ENCODE measurements at regions not wholly inside any gene's neighbourhood (a gene's known extent, or its start where the extent isn't known, plus 50 kb on each side); places are given as distances from the start of the nearest gene placed in this dataset.
A peak's percentile ranks its signal among the peaks of the same experiment; 100 is the strongest.

DNA sequence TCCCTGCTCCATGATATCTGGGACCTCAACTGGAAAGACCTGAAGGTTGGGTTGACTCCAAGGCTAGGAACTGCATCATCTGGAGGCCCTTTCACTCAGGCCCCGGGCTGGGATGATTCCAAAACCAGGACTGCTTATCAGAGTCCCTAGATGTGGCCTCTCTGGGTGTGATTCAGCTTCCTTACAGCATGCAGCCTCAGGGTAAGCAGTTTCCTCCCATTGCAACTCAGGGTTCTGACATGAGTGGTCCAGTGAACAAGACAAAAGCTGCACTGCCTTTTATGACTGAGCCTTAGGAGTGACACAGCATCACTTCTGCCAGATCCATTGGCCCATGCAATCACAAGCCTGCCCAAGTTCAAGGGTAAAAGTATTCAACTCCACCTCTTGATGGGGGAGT is 502.8 kb downstream of the COG6 start:
- POLR2A ChIA-PET: no interaction called here

GRCh38 chr13:40158757-40159156 is 503.3 kb downstream of the COG6 start:
- POLR2A ChIA-PET: no interaction called here
- in situ Hi-C loops (cut with MboI) (no loop called here), intact Hi-C loops (cut with micrococcal nuclease) (no loop called here)
- FAIRE-seq (no peak), DNase-seq (ENCODE audit: extremely low read depth in 1 of 4, low spot score in 3 of 4) (no peak), ATAC-seq (no peak)
- H3K9me3 ChIP-seq (replicated peaks; ENCODE audit: control insufficient read depth, insufficient read depth, low read depth, low read length): no peaks in the 10 kb centered on the region
- no peak overlapping the region for H3K4me2 ChIP-seq (ENCODE audit: insufficient read depth, low read length)
- no peaks in the 10 kb centered on the region; a peak in 1 of 5 replicates for H3K27me3 ChIP-seq (ENCODE audit: control insufficient read depth in 2 of 2, insufficient read depth in 2 of 2, low read length in 2 of 2)
- CTCF ChIA-PET (ENCODE audit: low intra/inter-chr PET ratio): no interaction called here
- H3K79me2 ChIP-seq (ENCODE audit: control insufficient read depth, insufficient read depth, low read length): no peaks in the 10 kb centered on the region
- H3K27ac ChIP-seq (ENCODE audit: extremely low read depth, low read depth, low read length): no peak overlapping the region
- no peaks in the 10 kb centered on the region for H4K20me1 ChIP-seq (replicated peaks; ENCODE audit: control insufficient read depth, insufficient read depth, low read length)
- H3K36me3 ChIP-seq (ENCODE audit: control insufficient read depth, insufficient read depth, low read length): no peaks in the 10 kb centered on the region
- H3K4me1 ChIP-seq (replicated peaks in 1 of 2; ENCODE audit: control insufficient read depth in 2 of 2, insufficient read depth in 2 of 2, low read length in 2 of 2): no peaks in the 10 kb centered on the region
- H3K9me1 ChIP-seq (ENCODE audit: control insufficient read depth, insufficient read depth, low read length): no peaks in the 10 kb centered on the region
- H3K4me3 ChIP-seq: no peak overlapping the region
- no peak overlapping the region for H2AFZ ChIP-seq (ENCODE audit: low read depth, low read length)
- no TSS peak for BruUV-seq (replicated peaks)
- H3K9ac ChIP-seq (ENCODE audit: insufficient read depth in 1 of 2, low read depth in 2 of 2, low read length in 2 of 2): no peak overlapping the region
- 4% methylated on average over 4 of the region's 4 CpGs for WGBS (ENCODE audit: insufficient coverage, low coverage, missing lambda C conversion rate)
- TF ChIP-seq ZNF280B (CRISPR knock-in tag; IDR thresholded peaks at IDR 0.05) (no peak), SRSF9 (IDR thresholded peaks at IDR 0.05; ENCODE audit: borderline replicate concordance, low read depth, low read length) (no peak), MXI1 (IDR thresholded peaks at IDR 0.05; ENCODE audit: low read depth, low read length) (no peak), MCM5 (IDR thresholded peaks at IDR 0.05; ENCODE audit: low read depth) (no peak)
- TF ChIP-seq, protein P1, sequence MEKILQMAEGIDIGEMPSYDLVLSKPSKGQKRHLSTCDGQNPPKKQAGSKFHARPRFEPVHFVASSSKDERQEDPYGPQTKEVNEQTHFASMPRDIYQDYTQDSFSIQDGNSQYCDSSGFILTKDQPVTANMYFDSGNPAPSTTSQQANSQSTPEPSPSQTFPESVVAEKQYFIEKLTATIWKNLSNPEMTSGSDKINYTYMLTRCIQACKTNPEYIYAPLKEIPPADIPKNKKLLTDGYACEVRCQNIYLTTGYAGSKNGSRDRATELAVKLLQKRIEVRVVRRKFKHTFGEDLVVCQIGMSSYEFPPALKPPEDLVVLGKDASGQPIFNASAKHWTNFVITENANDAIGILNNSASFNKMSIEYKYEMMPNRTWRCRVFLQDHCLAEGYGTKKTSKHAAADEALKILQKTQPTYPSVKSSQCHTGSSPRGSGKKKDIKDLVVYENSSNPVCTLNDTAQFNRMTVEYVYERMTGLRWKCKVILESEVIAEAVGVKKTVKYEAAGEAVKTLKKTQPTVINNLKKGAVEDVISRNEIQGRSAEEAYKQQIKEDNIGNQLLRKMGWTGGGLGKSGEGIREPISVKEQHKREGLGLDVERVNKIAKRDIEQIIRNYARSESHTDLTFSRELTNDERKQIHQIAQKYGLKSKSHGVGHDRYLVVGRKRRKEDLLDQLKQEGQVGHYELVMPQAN (IDR thresholded peaks at IDR 0.05; ENCODE audit: borderline replicate concordance): no peak

More for the DNA sequence above, 502.8 kb downstream of the COG6 start:
- Histone ChIP-seq H3K4me3 (no peak overlapping the region), H3K27ac (ENCODE audit: extremely low read depth, low read depth, low read length) (no peak overlapping the region), H3K9me1 (ENCODE audit: control insufficient read depth, insufficient read depth, low read length) (no peaks in the 10 kb centered on the region), H4K20me1 (replicated peaks; ENCODE audit: control insufficient read depth, insufficient read depth, low read length) (no peaks in the 10 kb centered on the region), H3K27me3 (ENCODE audit: control insufficient read depth in 2 of 2, insufficient read depth in 2 of 2, low read length in 2 of 2) (no peaks in the 10 kb centered on the region; a peak in 1 of 5 replicates), H3K36me3 (ENCODE audit: control insufficient read depth, insufficient read depth, low read length) (no peaks in the 10 kb centered on the region), H2AFZ (ENCODE audit: low read depth, low read length) (no peak overlapping the region), H3K4me1 (replicated peaks in 1 of 2; ENCODE audit: control insufficient read depth in 2 of 2, insufficient read depth in 2 of 2, low read length in 2 of 2) (no peaks in the 10 kb centered on the region), H3K4me2 (ENCODE audit: insufficient read depth, low read length) (no peak overlapping the region), H3K9ac (ENCODE audit: insufficient read depth in 1 of 2, low read depth in 2 of 2, low read length in 2 of 2) (no peak overlapping the region), H3K9me3 (replicated peaks; ENCODE audit: control insufficient read depth, insufficient read depth, low read depth, low read length) (no peaks in the 10 kb centered on the region), H3K79me2 (ENCODE audit: control insufficient read depth, insufficient read depth, low read length) (no peaks in the 10 kb centered on the region)
- CTCF ChIA-PET (ENCODE audit: low intra/inter-chr PET ratio): no interaction called here
- intact Hi-C loops (cut with micrococcal nuclease): no loop called here
- TF ChIP-seq TAF9B (IDR thresholded peaks at IDR 0.05; ENCODE audit: partially characterized antibody) (no peak), ZBTB17 (CRISPR knock-in tag; IDR thresholded peaks at IDR 0.05) (peak; percentile 86)
- 0% methylated on average over 1 of the region's 1 CpG for WGBS (ENCODE audit: insufficient coverage, low coverage, missing lambda C conversion rate)
- no TSS peak for BruUV-seq (replicated peaks)
- FAIRE-seq (no peak), DNase-seq (ENCODE audit: extremely low read depth in 1 of 4, low spot score in 3 of 4) (no peak), ATAC-seq (no peak)
- in situ Hi-C loops (cut with MboI): no loop called here
